H9 (cell line): ENCODE measurements at regions not wholly inside any gene's neighbourhood (a gene's known extent, or its start where the extent isn't known, plus 50 kb on each side); places are given as distances from the start of the nearest gene placed in this dataset.

Source experiments
- DNase-seq: peaks from one replicate; pipeline ENCODE4 v3.0.0-alpha.2; 2017
- H2AFZ ChIP-seq: one replicate; pipeline ENCODE4 v1.6.1; 2013; ENCODE audit warnings: mild to moderate bottlenecking, low read length, control low read depth, moderate library complexity
- H2AK5ac ChIP-seq: 2 replicates; pipeline ENCODE4 v1.6.1; 2013; ENCODE audit warnings: low read length, control low read depth, mixed read lengths; ENCODE audit not compliant: insufficient read length
- H2BK120ac ChIP-seq: one replicate; pipeline ENCODE4 v1.6.1; 2013; ENCODE audit warnings: low read depth, mild to moderate bottlenecking, low read length, control low read depth, inconsistent platforms; ENCODE audit not compliant: poor library complexity, severe bottlenecking
- H2BK12ac ChIP-seq: 2 replicates; pipeline ENCODE4 v1.6.1; 2013; ENCODE audit warnings: low read length, control low read depth, mixed read lengths, low read depth; ENCODE audit not compliant: insufficient read length
- H2BK15ac ChIP-seq: 2 replicates; pipeline ENCODE4 v1.6.1; 2013; ENCODE audit warnings: low read depth, low read length, control low read depth
- H2BK20ac ChIP-seq: one replicate; pipeline ENCODE4 v1.6.1; 2013; ENCODE audit warnings: low read depth, mild to moderate bottlenecking, low read length, control low read depth, inconsistent platforms; ENCODE audit not compliant: poor library complexity, severe bottlenecking
- H2BK5ac ChIP-seq: 2 replicates; pipeline ENCODE4 v1.6.1; 2013; ENCODE audit warnings: low read length, control low read depth, mixed read lengths; ENCODE audit not compliant: insufficient read length
- H3K14ac ChIP-seq: 2 replicates; pipeline ENCODE4 v1.6.1; 2013; ENCODE audit warnings: low read length, control low read depth; ENCODE audit not compliant: insufficient read depth
- H3K18ac ChIP-seq: 2 replicates; pipeline ENCODE4 v1.6.1; 2013; ENCODE audit warnings: low read depth, mild to moderate bottlenecking, mixed read lengths, low read length, control low read depth; ENCODE audit not compliant: insufficient read length
- H3K23ac ChIP-seq: 2 replicates; pipeline ENCODE4 v1.6.1; 2013; ENCODE audit warnings: low read length, control low read depth, mixed read lengths, low read depth; ENCODE audit not compliant: insufficient read length
- H3K23me2 ChIP-seq: 2 replicates; pipeline ENCODE4 v1.6.1; 2013; ENCODE audit warnings: low read depth, mild to moderate bottlenecking, mixed read lengths, low read length, control low read depth; ENCODE audit not compliant: insufficient read length, poor library complexity, severe bottlenecking
- H3K27ac ChIP-seq: 2 replicates; pipeline ENCODE4 v1.5.1; 2013; ENCODE audit warnings: low read length, control low read depth, mixed read lengths, low read depth; ENCODE audit not compliant: insufficient read length
- H3K27me3 ChIP-seq: 2 replicates; pipeline ENCODE4 v1.6.1; 2013; ENCODE audit warnings: low read length, control low read depth, inconsistent platforms; ENCODE audit not compliant: insufficient read depth
- H3K4ac ChIP-seq: 2 replicates; pipeline ENCODE4 v1.6.1; 2013; ENCODE audit warnings: low read depth, mild to moderate bottlenecking, control low read depth, inconsistent platforms, low read length, moderate library complexity
- H3K4me1 ChIP-seq: 2 replicates; pipeline ENCODE4 v1.6.1; 2013; ENCODE audit warnings: low read length, control low read depth, inconsistent platforms; ENCODE audit not compliant: insufficient read depth
- H3K4me2 ChIP-seq: 2 replicates; pipeline ENCODE4 v1.6.1; 2013; ENCODE audit warnings: low read length, control low read depth, mixed read lengths; ENCODE audit not compliant: insufficient read length, insufficient read depth
- H3K56ac ChIP-seq: 2 replicates; pipeline ENCODE4 v1.6.1; 2013; ENCODE audit warnings: low read depth, mild to moderate bottlenecking, mixed read lengths, low read length, control low read depth; ENCODE audit not compliant: insufficient read length
- H3K79me1 ChIP-seq: 2 replicates; pipeline ENCODE4 v1.6.1; 2013; ENCODE audit warnings: low read depth, mild to moderate bottlenecking, moderate library complexity, low read length, control low read depth, inconsistent platforms; ENCODE audit not compliant: insufficient read depth, poor library complexity, severe bottlenecking
- H3K79me2 ChIP-seq: 2 replicates; pipeline ENCODE4 v1.6.1; 2013; ENCODE audit warnings: low read length, control low read depth, inconsistent platforms; ENCODE audit not compliant: insufficient read depth
- H3K9ac ChIP-seq: 2 replicates; pipeline ENCODE4 v1.6.1; 2013; ENCODE audit warnings: low read length, control low read depth, mixed read lengths; ENCODE audit not compliant: insufficient read length; ENCODE audit errors: extremely low read depth
- H3K9me3 ChIP-seq: one replicate; pipeline ENCODE4 v1.6.1; 2013; ENCODE audit warnings: low read depth, low read length, inconsistent platforms; ENCODE audit not compliant: control insufficient read depth
- H3T11ph ChIP-seq: one replicate; pipeline ENCODE4 v1.6.1; 2013; ENCODE audit warnings: mild to moderate bottlenecking, low read length, control low read depth, inconsistent platforms
- H4K20me1 ChIP-seq: one replicate; pipeline ENCODE4 v1.6.1; 2013; ENCODE audit not compliant: control insufficient read depth, insufficient read length, insufficient read depth
- H4K5ac ChIP-seq: 2 replicates; pipeline ENCODE4 v1.6.1; 2013; ENCODE audit warnings: low read depth, mild to moderate bottlenecking, mixed read lengths, low read length, control low read depth; ENCODE audit not compliant: insufficient read length
- H4K8ac ChIP-seq: replicated peaks from 2 replicates; pipeline ENCODE4 v1.6.1; 2013; ENCODE audit warnings: low read length, control low read depth, mixed read lengths, low read depth; ENCODE audit not compliant: insufficient read length
- H4K91ac ChIP-seq: 2 replicates; pipeline ENCODE4 v1.6.1; 2013; ENCODE audit warnings: low read depth, mild to moderate bottlenecking, moderate library complexity, mixed read lengths, low read length, control low read depth; ENCODE audit not compliant: insufficient read length
- H3K27ac Mint-ChIP-seq, 3 experiments: 2 replicates in 2 of 3; 3 replicates in 1 of 3; pipeline ENCODE4 v1.8.0; 2020 to 2021; ENCODE audit warnings: mixed read lengths in 3 of 3, mild to moderate bottlenecking in 1 of 3, moderate library complexity in 1 of 3
- H3K27me3 Mint-ChIP-seq: 2 replicates; pipeline ENCODE4 v1.8.0; 2021; ENCODE audit warnings: low read depth, mild to moderate bottlenecking, moderate library complexity, mixed read lengths
- H3K36me3 Mint-ChIP-seq, 3 experiments: 2 replicates in 2 of 3; 3 replicates in 1 of 3; pipeline ENCODE4 v1.8.0; 2020 to 2021; ENCODE audit warnings: low read depth in 3 of 3, mixed read lengths in 3 of 3; ENCODE audit not compliant: insufficient read depth in 1 of 3
- H3K4me1 Mint-ChIP-seq, 2 experiments: 2 replicates each; pipeline ENCODE4 v1.8.0; 2020; ENCODE audit warnings: mixed read lengths in 2 of 2
- H3K4me3 Mint-ChIP-seq, 2 experiments: 2 replicates in 1 of 2; 3 replicates in 1 of 2; pipeline ENCODE4 v1.8.0; 2020 to 2021; ENCODE audit warnings: mild to moderate bottlenecking in 2 of 2, mixed read lengths in 2 of 2, moderate library complexity in 1 of 2
- H3K9me3 Mint-ChIP-seq, 2 experiments: 2 replicates in 1 of 2; 3 replicates in 1 of 2; pipeline ENCODE4 v1.8.0; 2020; ENCODE audit warnings: mild to moderate bottlenecking in 2 of 2, mixed read lengths in 2 of 2, moderate library complexity in 1 of 2
- WGBS: extraction: QIAGEN DNeasy Blood & Tissue Kit; methylation state at CpG from one replicate; pipeline ENCODE4 v1.1.7; 2013; ENCODE audit warnings: missing lambda C conversion rate, low lambda C conversion rate, mixed read lengths; ENCODE audit not compliant: insufficient read length; ENCODE audit errors: extremely low coverage; 5-methylcytosine and 5-hydroxymethylcytosine counted together
- TF ChIP-seq, protein P1 (sequence below): fragments of 200-600 bp; sonication (generic); conservative IDR thresholded peaks from 3 replicates; pipeline ENCODE4 v1.8.0; 2021; ENCODE audit warnings: antibody characterized with exemption, mild to moderate bottlenecking

DNA sequence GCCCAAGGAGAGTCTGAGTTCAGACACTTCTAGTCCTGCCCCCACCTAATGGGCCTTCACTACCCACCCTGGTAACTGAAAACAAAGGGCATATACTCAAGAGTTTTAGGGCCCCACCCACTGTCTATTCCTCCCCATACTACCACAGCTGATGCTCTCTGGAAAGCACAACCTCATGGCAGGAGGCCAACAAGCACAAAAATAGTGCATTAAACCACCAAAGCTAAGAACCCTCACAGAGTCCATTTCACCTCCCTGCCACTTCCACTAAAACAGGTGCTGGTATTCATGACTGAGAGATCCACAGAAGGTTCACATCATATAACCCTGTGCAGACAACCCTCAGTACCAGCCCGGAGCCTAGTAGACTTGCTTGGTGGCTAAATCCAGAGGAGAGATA is 132.1 kb upstream of the ADGRB3 start:
- H2BK5ac ChIP-seq: no peak overlapping the region

More for the DNA sequence above, 132.1 kb upstream of the ADGRB3 start:
- Mint-ChIP-seq H3K9me3 (peaks cover 0 to 4% of the 10 kb centered on the region in 2 experiments; a peak in 2 of 5 replicates), H3K4me3 (no peak overlapping the region), H3K27me3 (no peaks in the 10 kb centered on the region), H3K27ac (no peak overlapping the region), H3K36me3 (no peaks in the 10 kb centered on the region), H3K4me1 (peaks cover 0 to 7% of the 10 kb centered on the region in 2 experiments; a peak in 3 of 4 replicates)
- H2BK120ac ChIP-seq: no peak overlapping the region
- TF ChIP-seq, protein P1, sequence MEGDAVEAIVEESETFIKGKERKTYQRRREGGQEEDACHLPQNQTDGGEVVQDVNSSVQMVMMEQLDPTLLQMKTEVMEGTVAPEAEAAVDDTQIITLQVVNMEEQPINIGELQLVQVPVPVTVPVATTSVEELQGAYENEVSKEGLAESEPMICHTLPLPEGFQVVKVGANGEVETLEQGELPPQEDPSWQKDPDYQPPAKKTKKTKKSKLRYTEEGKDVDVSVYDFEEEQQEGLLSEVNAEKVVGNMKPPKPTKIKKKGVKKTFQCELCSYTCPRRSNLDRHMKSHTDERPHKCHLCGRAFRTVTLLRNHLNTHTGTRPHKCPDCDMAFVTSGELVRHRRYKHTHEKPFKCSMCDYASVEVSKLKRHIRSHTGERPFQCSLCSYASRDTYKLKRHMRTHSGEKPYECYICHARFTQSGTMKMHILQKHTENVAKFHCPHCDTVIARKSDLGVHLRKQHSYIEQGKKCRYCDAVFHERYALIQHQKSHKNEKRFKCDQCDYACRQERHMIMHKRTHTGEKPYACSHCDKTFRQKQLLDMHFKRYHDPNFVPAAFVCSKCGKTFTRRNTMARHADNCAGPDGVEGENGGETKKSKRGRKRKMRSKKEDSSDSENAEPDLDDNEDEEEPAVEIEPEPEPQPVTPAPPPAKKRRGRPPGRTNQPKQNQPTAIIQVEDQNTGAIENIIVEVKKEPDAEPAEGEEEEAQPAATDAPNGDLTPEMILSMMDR: no peak
- DNase-seq: no peak
- H3K23me2 ChIP-seq: no peaks in the 10 kb centered on the region
- no peak overlapping the region for H2AK5ac ChIP-seq
- no peak overlapping the region for H3K4ac ChIP-seq
- H3K27me3 ChIP-seq: no peaks in the 10 kb centered on the region
- H3K79me2 ChIP-seq: no peaks in the 10 kb centered on the region
- no peak overlapping the region for H3T11ph ChIP-seq
- H2BK15ac ChIP-seq: no peak overlapping the region
- no peak overlapping the region for H3K23ac ChIP-seq
- H3K14ac ChIP-seq: no peak overlapping the region
- no peak overlapping the region for H4K5ac ChIP-seq
- H2AFZ ChIP-seq: no peak overlapping the region
- no peaks in the 10 kb centered on the region for H3K4me1 ChIP-seq
- H2BK12ac ChIP-seq: no peak overlapping the region
- no peak overlapping the region for H3K18ac ChIP-seq
- H4K91ac ChIP-seq: no peak overlapping the region
- no peaks in the 10 kb centered on the region for H3K9me3 ChIP-seq
- no peak overlapping the region for H3K56ac ChIP-seq
- no peak overlapping the region for H4K8ac ChIP-seq
- no peak overlapping the region for H3K27ac ChIP-seq
- H2BK20ac ChIP-seq: no peak overlapping the region
- H3K4me2 ChIP-seq: no peak overlapping the region
- H3K9ac ChIP-seq: no peak overlapping the region
- no CpG with 5 or more reads among the region's 1 CpG for WGBS
- no peaks in the 10 kb centered on the region for H4K20me1 ChIP-seq
- H3K79me1 ChIP-seq: no peaks in the 10 kb centered on the region
